ENCODE measurements at regions not wholly inside any gene's neighbourhood (a gene's known extent, or its start where the extent isn't known, plus 50 kb on each side); places are given as distances from the start of the nearest gene placed in this dataset.
"Not testable (repeated sequence)": the region's sequence is repeated elsewhere in the genome, so short reads cannot be mapped to it uniquely, and the experiment has no call there.

DNA sequence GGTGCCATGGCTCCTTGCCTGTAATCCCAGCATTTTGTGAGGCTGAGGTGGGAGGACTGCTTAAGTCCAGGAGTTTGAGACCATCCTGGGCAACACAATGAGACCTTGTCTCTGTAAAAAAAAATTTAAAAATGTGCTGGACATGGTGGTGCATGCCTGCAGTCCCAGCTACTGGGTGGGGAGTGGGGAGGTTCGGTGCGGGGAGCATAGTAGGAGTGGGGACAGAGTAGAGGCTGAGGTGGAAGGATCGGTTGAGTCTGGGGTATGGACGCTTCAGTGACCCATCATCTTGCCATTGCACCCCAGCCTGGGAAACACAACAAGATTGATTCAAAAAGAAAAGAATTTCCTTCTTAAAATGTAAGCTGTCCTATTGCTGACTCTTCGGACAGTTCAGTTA is 1490.0 kb upstream of the GBE1 start:
- Mint-ChIP-seq H3K4me3 (no peak overlapping the region), H3K27me3 (no peaks in the 10 kb centered on the region), H3K27ac (no peak overlapping the region), H3K4me1 (no peaks in the 10 kb centered on the region), H3K9me3 (peaks cover 2 to 5% (median 4%) of the 10 kb centered on the region in 3 donors), H3K36me3 (no peaks in the 10 kb centered on the region)

- no peaks in the 10 kb centered on the region for H3K4me1 Mint-ChIP-seq
- H3K27me3 Mint-ChIP-seq, result no peaks in the 10 kb centered on the region
- peaks cover 2 to 5% (median 4%) of the 10 kb centered on the region in 3 donors for H3K9me3 Mint-ChIP-seq
- no peak overlapping the region for H3K4me3 Mint-ChIP-seq
- H3K27ac Mint-ChIP-seq, result no peak overlapping the region
- H3K36me3 Mint-ChIP-seq, result no peaks in the 10 kb centered on the region
Observed at GRCh38 chr3:83250613-83251012, 1489.2 kb upstream of the GBE1 start.

GRCh38 chr3:83248454-83248853 is 1487.0 kb upstream of the GBE1 start:
- no peaks in the 10 kb centered on the region for H3K27me3 Mint-ChIP-seq
- H3K4me1 Mint-ChIP-seq, result no peaks in the 10 kb centered on the region
- peaks cover 4 to 11% (median 5%) of the 10 kb centered on the region in 3 donors for H3K9me3 Mint-ChIP-seq
- no peak overlapping the region for H3K27ac Mint-ChIP-seq
- H3K4me3 Mint-ChIP-seq, result no peak overlapping the region
- H3K36me3 Mint-ChIP-seq, result no peaks in the 10 kb centered on the region

- no peaks in the 10 kb centered on the region for H3K36me3 Mint-ChIP-seq
- H3K4me1 Mint-ChIP-seq, result no peaks in the 10 kb centered on the region
- peaks cover 0 to 32% (median 3%) of the 10 kb centered on the region in 3 donors for H3K9me3 Mint-ChIP-seq
- no peak overlapping the region for H3K27ac Mint-ChIP-seq
- no peak overlapping the region for H3K4me3 Mint-ChIP-seq
- no peaks in the 10 kb centered on the region for H3K27me3 Mint-ChIP-seq
Observed at GRCh38 chr3:83235180-83235814, 1473.9 kb upstream of the GBE1 start.

- Mint-ChIP-seq H3K4me3 (no peak overlapping the region), H3K36me3 (no peaks in the 10 kb centered on the region), H3K4me1 (no peaks in the 10 kb centered on the region), H3K27me3 (no peaks in the 10 kb centered on the region), H3K9me3 (peaks cover 0 to 26% (median 3%) of the 10 kb centered on the region in 3 donors), H3K27ac (no peak overlapping the region)
Observed at GRCh38 chr3:83233715-83234114, 1472.3 kb upstream of the GBE1 start.

DNA sequence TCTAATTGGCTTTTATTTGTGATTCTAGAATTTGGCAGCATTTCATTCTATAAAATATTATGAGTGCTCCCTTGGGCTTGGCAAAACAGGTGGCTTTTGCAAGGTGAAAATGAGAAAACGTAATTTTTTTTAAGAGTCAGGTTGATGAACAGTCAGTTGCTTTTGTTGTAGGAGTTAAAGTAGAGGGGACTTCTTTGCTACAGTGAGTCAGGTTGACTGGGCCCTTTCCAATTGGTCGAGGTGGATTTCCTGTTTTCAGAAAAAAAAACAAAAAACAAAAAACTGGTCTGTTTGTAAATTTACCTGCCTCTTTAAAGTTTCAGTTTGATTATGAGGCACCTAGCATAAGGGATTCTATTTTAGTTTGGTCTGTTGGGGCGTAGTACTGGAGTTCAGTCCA is 1469.4 kb upstream of the GBE1 start:
- Mint-ChIP-seq H3K9me3 (peaks cover 1 to 19% (median 3%) of the 10 kb centered on the region in 3 donors), H3K4me3 (no peak overlapping the region), H3K4me1 (no peaks in the 10 kb centered on the region), H3K27me3 (no peaks in the 10 kb centered on the region), H3K36me3 (peaks cover 1% of the 10 kb centered on the region), H3K27ac (no peak overlapping the region)

- Mint-ChIP-seq H3K36me3 (peaks cover 1% of the 10 kb centered on the region), H3K9me3 (peaks cover 1 to 18% (median 3%) of the 10 kb centered on the region in 3 donors), H3K4me3 (no peak overlapping the region), H3K27ac (no peak overlapping the region), H3K27me3 (no peaks in the 10 kb centered on the region), H3K4me1 (no peaks in the 10 kb centered on the region)
Observed at GRCh38 chr3:83230376-83230775, 1468.9 kb upstream of the GBE1 start.

- H3K36me3 Mint-ChIP-seq, result peaks cover 1% of the 10 kb centered on the region
- no peaks in the 10 kb centered on the region for H3K27me3 Mint-ChIP-seq
- peaks cover 0 to 9% (median 8%) of the 10 kb centered on the region in 3 donors for H3K9me3 Mint-ChIP-seq
- H3K27ac Mint-ChIP-seq, result no peak overlapping the region
- no peak overlapping the region for H3K4me3 Mint-ChIP-seq
- H3K4me1 Mint-ChIP-seq, result no peaks in the 10 kb centered on the region
Observed at GRCh38 chr3:83226751-83227150, 1465.3 kb upstream of the GBE1 start.

GRCh38 chr3:83224101-83224868 is 1462.8 kb upstream of the GBE1 start:
- Mint-ChIP-seq H3K9me3 (peaks cover 0 to 9% (median 0%) of the 10 kb centered on the region in 3 donors), H3K4me3 (no peak overlapping the region), H3K27ac (no peak overlapping the region), H3K4me1 (no peaks in the 10 kb centered on the region), H3K36me3 (peaks cover 1% of the 10 kb centered on the region), H3K27me3 (no peaks in the 10 kb centered on the region)

- Mint-ChIP-seq H3K27me3 (no peaks in the 10 kb centered on the region), H3K27ac (no peak overlapping the region), H3K4me3 (no peak overlapping the region), H3K36me3 (no peaks in the 10 kb centered on the region), H3K4me1 (no peaks in the 10 kb centered on the region), H3K9me3 (peaks cover 1 to 13% (median 3%) of the 10 kb centered on the region in 3 donors)
Observed at GRCh38 chr3:83218383-83219200, 1457.1 kb upstream of the GBE1 start.

DNA sequence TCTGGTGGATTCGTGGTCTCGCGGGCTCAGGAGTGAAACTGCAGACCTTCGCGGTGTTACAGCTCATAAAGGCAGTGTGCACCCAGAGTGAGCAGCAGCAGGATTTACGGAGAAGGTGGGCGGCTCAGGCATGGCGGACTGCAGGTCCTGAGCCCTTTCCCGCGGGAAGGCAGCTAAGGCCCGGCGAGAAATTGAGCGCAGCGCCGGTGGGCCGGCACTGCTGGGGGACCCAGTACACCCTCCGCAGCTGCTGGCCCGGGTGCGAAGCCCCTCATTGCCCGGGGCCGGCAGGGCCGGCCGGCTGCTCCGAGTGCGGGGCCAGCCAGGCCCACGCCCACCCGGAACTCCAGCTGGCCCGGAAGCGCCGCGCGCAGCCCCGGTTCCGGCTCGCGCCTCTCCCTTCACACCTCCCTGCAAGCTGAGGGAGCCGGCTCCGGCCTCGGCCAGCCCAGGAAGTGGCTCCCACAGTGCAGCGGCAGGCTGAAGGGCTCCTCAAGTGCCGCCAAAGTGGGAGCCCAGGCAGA is 1456.2 kb upstream of the GBE1 start:
- not testable (repeated sequence) for H3K4me3 Mint-ChIP-seq, H3K4me1 Mint-ChIP-seq, H3K36me3 Mint-ChIP-seq, H3K27ac Mint-ChIP-seq, H3K27me3 Mint-ChIP-seq
- peaks cover 1 to 10% (median 4%) of the 10 kb centered on the region in 3 donors for H3K9me3 Mint-ChIP-seq

DNA sequence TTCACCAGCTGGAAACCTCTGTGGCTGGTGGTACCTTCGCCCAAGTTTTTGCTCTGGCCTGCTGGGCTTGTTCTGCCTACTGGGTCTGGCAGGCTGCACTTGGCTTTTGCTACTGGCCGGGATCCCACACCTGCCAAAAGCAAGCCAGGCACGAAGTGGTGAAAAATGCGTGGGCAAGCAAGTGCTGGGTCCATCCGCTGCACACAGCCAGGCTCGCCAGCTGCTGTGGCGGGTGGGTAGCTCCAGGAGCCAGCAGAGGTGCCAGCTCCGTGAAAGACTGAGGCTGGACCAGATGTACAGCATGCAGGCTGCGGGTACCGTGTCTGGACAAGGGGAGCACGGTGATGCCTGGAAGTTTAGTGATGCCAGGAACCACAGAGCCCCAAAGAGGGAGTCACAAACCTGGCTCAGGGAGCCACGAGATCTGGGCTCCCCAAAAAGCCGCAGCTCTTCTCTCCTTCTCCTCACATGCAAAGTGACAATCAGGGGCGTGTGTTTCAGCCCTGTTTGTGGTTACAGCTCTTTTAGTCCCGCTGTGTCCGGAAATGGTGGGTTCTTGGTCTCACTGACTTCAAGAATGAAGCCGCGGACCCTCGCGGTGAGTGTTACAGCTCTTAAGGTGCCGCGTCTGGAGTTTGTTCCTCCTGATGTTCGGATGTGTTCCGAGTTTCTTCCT is 1455.6 kb upstream of the GBE1 start:
- H3K4me1 Mint-ChIP-seq, result no peaks in the 10 kb centered on the region
- no peaks in the 10 kb centered on the region for H3K27me3 Mint-ChIP-seq
- H3K9me3 Mint-ChIP-seq, result peaks cover 1 to 8% (median 4%) of the 10 kb centered on the region in 3 donors
- no peak overlapping the region for H3K4me3 Mint-ChIP-seq
- no peaks in the 10 kb centered on the region for H3K36me3 Mint-ChIP-seq
- no peak overlapping the region for H3K27ac Mint-ChIP-seq

DNA sequence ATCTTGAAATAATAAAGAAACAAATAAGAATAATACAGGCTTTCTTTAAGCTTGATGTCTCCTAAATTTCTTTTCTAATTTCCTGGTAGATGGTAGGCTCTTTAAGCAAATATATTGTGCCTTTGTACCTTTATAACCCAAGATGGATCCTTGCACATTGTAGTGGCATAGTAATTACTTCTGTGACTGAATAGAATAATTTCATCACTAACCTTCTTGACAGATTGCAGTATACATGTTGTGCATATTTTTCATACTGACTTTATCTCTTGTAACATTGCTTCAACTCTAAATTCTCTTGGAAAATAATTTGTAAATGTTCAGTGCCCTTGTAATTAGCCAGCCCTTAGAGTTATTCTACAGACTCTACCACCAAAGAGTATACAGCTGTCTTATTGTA is 1433.8 kb upstream of the GBE1 start:
- H3K4me1 Mint-ChIP-seq, result no peaks in the 10 kb centered on the region
- H3K27me3 Mint-ChIP-seq, result no peaks in the 10 kb centered on the region
- H3K36me3 Mint-ChIP-seq, result no peaks in the 10 kb centered on the region
- H3K9me3 Mint-ChIP-seq, result peaks cover 3 to 4% (median 3%) of the 10 kb centered on the region in 3 donors
- H3K4me3 Mint-ChIP-seq, result no peak overlapping the region
- H3K27ac Mint-ChIP-seq, result no peak overlapping the region

DNA sequence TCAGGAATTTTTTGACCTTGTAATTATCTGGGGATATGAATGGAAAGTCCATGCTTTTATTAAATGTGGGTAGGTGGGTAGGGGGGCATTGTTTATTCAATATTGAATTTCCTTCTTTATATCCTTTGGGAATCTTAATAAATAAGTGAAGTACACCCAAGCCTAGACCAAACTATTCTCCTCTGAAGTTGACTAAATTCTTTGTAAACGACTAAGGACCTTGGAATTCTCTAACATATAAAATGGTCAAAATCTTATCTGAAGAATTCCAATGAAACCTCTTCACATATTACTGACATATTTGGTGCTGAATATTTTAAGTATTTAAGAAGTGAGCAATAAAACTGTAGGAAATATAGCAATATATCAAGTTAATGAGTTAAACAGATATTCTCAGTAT is 1432.1 kb upstream of the GBE1 start:
- H3K4me3 Mint-ChIP-seq, result no peak overlapping the region
- H3K9me3 Mint-ChIP-seq, result peaks cover 0 to 4% (median under 1%) of the 10 kb centered on the region in 3 donors
- H3K27me3 Mint-ChIP-seq, result no peaks in the 10 kb centered on the region

More for the DNA sequence above, 1432.1 kb upstream of the GBE1 start:
- H3K4me1 Mint-ChIP-seq, result no peaks in the 10 kb centered on the region
- no peaks in the 10 kb centered on the region for H3K36me3 Mint-ChIP-seq
- no peak overlapping the region for H3K27ac Mint-ChIP-seq
